ENCODE measurements at regions not wholly inside any gene's neighbourhood (a gene's known extent, or its start where the extent isn't known, plus 50 kb on each side); places are given as distances from the start of the nearest gene placed in this dataset.

GRCh38 chr14:100675699-100676684, 50.7 kb upstream of the DLK1 start:
- Histone ChIP-seq H3K23ac (ENCODE audit: insufficient read length, low read depth, low read length) (no peak overlapping the region), H4K8ac (replicated peaks; ENCODE audit: insufficient read length, low read depth, low read length) (no peak overlapping the region), H3K4me2 (ENCODE audit: insufficient read depth, insufficient read length, low read length) (no peak overlapping the region), H4K20me1 (ENCODE audit: control insufficient read depth, insufficient read depth, insufficient read length) (no peaks in the 10 kb centered on the region), H3K9me3 (ENCODE audit: control insufficient read depth, low read depth, low read length) (no peaks in the 10 kb centered on the region), H2AK5ac (ENCODE audit: insufficient read length, low read length) (no peak overlapping the region), H3K4ac (ENCODE audit: low read depth, low read length) (no peak overlapping the region), H2AFZ (ENCODE audit: low read length) (no peak overlapping the region), H2BK12ac (ENCODE audit: insufficient read length, low read depth, low read length) (no peak overlapping the region), H2BK15ac (ENCODE audit: low read depth, low read length) (no peak overlapping the region), H3T11ph (ENCODE audit: low read length) (no peak overlapping the region), H2BK5ac (ENCODE audit: insufficient read length, low read length) (no peak overlapping the region), H4K91ac (ENCODE audit: insufficient read length, low read depth, low read length) (no peak overlapping the region), H3K27me3 (ENCODE audit: insufficient read depth, low read length) (no peaks in the 10 kb centered on the region; the same call in 1 of the 2 replicates), H3K56ac (ENCODE audit: insufficient read length, low read depth, low read length) (no peak overlapping the region), H2BK20ac (ENCODE audit: low read depth, low read length, poor library complexity, severe bottlenecking) (no peak overlapping the region), H3K79me1 (ENCODE audit: insufficient read depth, low read depth, low read length, poor library complexity, severe bottlenecking) (no peaks in the 10 kb centered on the region), H3K4me1 (ENCODE audit: insufficient read depth, low read length) (no peaks in the 10 kb centered on the region), H3K18ac (ENCODE audit: insufficient read length, low read depth, low read length) (no peak overlapping the region), H3K79me2 (ENCODE audit: insufficient read depth, low read length) (no peaks in the 10 kb centered on the region), H3K14ac (ENCODE audit: insufficient read depth, low read length) (no peak overlapping the region; the same call in 1 of the 2 replicates), H3K9ac (ENCODE audit: extremely low read depth, insufficient read length, low read length) (no peak overlapping the region), H3K23me2 (ENCODE audit: insufficient read length, low read depth, low read length, poor library complexity, severe bottlenecking) (no peaks in the 10 kb centered on the region), H2BK120ac (ENCODE audit: low read depth, low read length, poor library complexity, severe bottlenecking) (no peak overlapping the region), H4K5ac (ENCODE audit: insufficient read length, low read depth, low read length) (no peak overlapping the region), H3K27ac (ENCODE audit: insufficient read length, low read depth, low read length) (no peak overlapping the region)
- H3K4me3 Mint-ChIP-seq: no peak overlapping the region
- H3K27me3 Mint-ChIP-seq (ENCODE audit: low read depth): peaks cover 33% of the 10 kb centered on the region
- peaks cover 23 to 34% of the 10 kb centered on the region in 2 experiments for H3K4me1 Mint-ChIP-seq
- peaks cover 0 to 4% of the 10 kb centered on the region in 2 experiments; a peak in 3 of 5 replicates for H3K9me3 Mint-ChIP-seq
- WGBS (ENCODE audit: extremely low coverage, insufficient read length, low lambda C conversion rate): no CpG with 5 or more reads among the region's 20 CpGs
- TF ChIP-seq CTCF (conservative IDR thresholded peaks at IDR 0.05): no peak
- DNase-seq: no peak
- H3K36me3 Mint-ChIP-seq (ENCODE audit: insufficient read depth in 1 of 3, low read depth in 3 of 3): peaks cover 0 to 6% (median 4%) of the 10 kb centered on the region in 3 experiments; a peak in 3 of 7 replicates
- no peak overlapping the region for H3K27ac Mint-ChIP-seq

Measured in H9 (cell line).